Tibial nerve (tissue), 3 donors: ENCODE measurements at regions not wholly inside any gene's neighbourhood (a gene's known extent, or its start where the extent isn't known, plus 50 kb on each side); places are given as distances from the start of the nearest gene placed in this dataset.

Source experiments
- POLR2A ChIP-seq, 2 donors: fragments of 450-650 bp; IDR thresholded peaks; one replicate each; pipeline ENCODE4 v1.6.1; 2017; ENCODE audit warnings: antibody characterized with exemption in 2 of 2, mild to moderate bottlenecking in 2 of 2, moderate library complexity in 2 of 2
- TF ChIP-seq, protein P1 (sequence below), 5 experiments: fragments of 200-600 bp in 3 of 5; fragments of 450-650 bp in 2 of 5; sonication (generic) in 3 of 5; IDR thresholded peaks; one replicate each; pipeline ENCODE4 v1.5.1; 2016 to 2019; ENCODE audit warnings: antibody characterized with exemption in 5 of 5, mild to moderate bottlenecking in 3 of 5, moderate library complexity in 2 of 5

- TF ChIP-seq POLR2A (IDR thresholded peaks at IDR 0.05), result no peak
- TF ChIP-seq, protein P1, sequence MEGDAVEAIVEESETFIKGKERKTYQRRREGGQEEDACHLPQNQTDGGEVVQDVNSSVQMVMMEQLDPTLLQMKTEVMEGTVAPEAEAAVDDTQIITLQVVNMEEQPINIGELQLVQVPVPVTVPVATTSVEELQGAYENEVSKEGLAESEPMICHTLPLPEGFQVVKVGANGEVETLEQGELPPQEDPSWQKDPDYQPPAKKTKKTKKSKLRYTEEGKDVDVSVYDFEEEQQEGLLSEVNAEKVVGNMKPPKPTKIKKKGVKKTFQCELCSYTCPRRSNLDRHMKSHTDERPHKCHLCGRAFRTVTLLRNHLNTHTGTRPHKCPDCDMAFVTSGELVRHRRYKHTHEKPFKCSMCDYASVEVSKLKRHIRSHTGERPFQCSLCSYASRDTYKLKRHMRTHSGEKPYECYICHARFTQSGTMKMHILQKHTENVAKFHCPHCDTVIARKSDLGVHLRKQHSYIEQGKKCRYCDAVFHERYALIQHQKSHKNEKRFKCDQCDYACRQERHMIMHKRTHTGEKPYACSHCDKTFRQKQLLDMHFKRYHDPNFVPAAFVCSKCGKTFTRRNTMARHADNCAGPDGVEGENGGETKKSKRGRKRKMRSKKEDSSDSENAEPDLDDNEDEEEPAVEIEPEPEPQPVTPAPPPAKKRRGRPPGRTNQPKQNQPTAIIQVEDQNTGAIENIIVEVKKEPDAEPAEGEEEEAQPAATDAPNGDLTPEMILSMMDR (IDR thresholded peaks at IDR 0.05), result no peak
These were observed 428.1 kb upstream of the PDE3A start for GRCh38 chr12:19940267-19940666.
